Activated gamma-delta T cell treated with anti-CD3 and anti-CD28 coated beads, Interleukin-2, amount 50 U/mL, for 16 hours (primary cell): ENCODE measurements at regions not wholly inside any gene's neighbourhood (a gene's known extent, or its start where the extent isn't known, plus 50 kb on each side); places are given as distances from the start of the nearest gene placed in this dataset.

Source experiments
- DNase-seq: peaks from one replicate; pipeline ENCODE4 v3.0.0-alpha.2; 2020; ENCODE audit warnings: low read depth

DNA sequence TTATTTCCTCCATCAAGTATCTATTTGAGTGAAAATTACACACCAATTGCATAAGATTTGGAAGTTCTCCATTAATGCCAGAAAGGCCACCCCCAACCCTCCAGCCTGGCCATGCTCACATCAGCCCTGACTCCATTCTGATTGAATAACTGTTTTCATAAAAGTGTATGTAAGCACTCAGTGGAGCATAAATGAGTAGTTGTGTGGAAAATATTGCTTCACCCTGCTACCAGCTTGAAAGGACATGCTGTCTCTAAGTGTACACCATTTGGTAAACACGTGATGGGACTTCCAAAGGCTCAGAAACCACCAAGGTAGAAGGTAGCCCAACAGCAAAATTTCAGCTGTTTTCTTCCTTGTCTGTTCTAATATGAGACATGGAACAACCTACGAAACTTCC lies 393.8 kb downstream of the ZNF385D start:
- no peak for DNase-seq

DNA sequence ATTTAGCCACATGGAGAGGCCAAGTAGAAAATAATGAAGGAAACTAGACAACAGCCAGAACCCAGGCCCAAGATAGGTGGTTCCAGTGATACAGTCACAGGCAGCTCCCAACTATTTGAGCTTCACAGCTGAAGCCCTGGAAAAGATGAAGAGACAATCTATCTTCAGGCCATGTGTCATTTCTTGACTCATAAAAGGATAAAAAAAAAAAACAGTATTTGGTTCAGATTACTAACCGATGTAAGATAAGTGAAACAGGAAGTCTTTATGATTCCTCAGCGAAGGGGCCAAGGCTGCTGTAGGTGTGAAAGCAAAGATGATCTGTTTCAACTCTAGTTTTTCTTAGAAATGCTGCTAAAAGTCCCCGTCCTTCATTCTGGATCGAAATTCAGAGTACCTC lies 394.6 kb downstream of the ZNF385D start:
- DNase-seq = no peak

DNA sequence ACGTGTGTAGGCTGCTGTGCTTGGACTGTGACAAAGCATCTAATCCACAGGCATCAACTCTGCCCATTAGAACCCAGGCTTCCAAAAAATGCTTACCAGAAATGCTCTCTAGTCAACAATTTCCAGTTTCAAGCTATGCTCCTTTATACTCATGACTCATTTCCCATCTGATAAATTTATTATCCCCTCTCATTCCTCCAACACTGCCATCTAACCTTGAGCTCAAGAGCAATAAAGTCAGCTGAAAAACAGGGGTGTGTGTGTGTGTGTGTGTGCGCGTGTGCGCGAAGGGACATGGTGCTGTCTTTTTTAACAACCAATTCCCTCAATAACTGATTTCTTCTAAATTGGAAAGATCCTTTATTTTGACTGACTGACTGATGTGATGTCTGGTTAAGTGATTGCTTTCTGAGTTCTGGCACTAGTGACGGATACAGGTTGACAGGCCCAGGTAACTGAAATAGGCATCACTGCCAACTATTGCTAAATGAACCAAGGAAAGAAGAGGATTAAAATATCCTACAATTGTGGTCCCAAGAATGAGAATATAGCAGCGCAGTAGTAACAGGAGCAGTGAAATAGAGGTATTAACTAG lies 405.5 kb downstream of the ZNF385D start:
- no peak for DNase-seq

DNA sequence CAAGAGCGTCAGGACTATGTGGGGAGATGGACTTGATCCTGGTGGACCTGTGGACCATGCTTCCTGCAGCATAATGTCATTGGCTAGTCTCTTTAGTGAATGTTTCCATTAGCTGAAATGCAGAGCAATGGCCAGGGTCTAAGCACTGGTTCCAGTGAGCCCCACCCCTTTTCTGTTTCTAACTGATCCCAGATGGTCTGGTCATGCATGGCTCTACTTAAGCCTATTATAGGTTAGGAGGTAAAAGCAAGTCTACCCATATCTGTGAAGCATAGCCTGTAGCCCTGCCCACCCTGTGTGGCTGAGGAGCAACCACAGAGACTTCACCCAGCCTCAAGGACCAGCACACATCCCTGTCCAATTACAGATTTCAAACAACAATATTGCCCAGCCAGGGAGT lies 419.2 kb downstream of the ZNF385D start:
- DNase-seq = no peak

DNA sequence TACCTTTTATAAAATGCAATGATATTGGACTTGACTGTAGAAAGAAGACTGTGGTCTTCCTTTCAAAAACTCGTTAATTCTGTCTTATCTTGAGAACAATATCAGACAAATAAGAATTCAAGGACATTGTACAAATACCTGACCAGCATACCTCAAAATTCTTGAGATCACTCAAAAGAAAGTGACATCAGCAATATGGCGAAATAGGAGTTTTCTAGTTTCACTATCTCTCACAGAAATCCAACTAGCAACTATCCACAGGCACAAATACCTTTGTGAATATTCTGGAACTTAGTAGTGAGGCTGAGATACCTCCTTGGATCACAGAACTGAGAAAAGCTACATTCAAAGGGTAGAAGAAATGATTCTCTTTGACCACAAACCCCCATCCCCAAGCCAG lies 419.7 kb downstream of the ZNF385D start:
- DNase-seq = no peak

DNA sequence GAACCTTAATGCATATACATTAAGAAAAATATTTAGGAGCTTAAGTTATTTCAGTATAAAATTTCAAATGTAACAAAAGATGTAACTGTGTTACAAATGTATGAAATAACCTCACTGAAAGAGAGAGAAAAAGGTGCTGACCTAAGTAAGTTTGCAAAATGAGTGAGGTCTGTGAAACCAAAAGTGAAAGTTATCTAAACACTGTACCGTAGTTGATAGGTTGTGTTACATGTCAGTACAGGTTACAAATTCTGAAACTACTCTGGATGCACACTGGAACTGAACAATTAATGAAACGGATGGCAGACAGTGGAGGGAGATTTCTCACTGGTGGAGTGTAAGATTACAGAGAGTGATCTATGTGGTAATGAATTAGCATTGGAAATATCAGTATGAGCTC lies 420.7 kb downstream of the ZNF385D start:
- no peak for DNase-seq

DNA sequence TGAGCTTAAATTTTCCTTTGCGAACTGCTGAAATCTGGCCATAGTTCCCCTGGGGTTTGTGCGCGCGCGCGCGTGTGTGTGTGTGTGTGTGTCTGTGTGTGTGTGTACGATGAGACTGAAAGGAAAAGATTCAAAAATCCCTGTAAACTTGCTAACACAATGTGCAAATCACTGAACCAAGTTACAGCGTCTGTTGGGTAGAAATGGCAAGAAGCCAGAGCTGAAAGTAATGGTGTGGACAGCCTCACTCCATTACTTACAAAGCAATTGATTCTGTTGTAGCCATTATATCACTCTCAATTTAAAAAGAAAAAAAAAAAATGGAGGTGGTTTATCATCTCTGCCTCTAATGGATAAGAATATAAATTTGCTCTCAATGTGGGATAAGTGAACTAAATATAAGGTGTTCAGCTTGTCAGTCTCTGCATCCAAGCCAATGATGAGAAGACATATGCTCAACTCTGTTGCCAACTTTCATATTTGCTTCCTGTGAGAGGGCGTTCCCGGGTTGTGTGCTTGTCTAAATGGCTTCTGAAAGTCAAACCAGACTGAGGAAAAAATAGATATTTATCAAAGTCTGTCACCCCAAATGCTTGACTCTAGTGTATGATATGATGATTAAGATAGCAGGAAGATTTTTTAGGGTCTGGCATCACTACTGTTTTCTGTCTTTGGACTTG lies 422.2 kb downstream of the ZNF385D start:
- DNase-seq = no peak

DNA sequence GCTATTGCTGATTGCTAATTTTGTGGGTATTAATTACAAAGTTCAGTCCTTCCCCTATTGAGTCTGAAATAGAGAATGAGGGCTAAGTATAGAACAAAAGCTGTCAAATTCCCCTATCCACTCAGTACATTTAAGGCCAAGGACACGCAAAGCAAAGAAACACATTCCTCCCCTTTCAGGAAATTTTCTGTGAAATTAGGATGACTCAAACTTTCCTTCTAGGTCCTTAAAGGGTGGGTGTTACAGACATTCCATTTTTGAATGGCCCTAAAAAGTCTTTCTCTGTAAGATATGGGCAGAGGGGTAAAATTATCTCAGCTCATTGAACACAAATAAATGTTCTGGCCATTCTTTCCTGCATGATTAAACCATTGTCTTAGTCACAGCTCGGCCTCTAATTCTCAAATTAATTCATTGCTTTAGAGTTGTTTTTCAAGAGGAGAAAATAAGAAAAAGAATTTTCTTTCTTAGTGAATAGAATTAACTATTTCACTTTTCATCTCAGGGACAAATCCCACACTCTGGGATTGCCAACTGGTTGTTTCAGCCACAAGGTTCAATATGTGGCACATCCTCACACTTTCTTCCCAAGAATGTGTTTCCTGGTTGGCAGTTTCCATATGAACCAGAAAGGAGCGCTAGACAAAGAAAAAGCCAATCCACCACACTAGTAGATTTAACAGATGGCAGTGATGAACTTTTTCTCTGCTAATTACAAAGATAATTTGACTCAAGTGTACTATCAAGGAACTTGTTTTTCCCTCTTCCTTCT lies 424.1 kb downstream of the ZNF385D start:
- no peak for DNase-seq

DNA sequence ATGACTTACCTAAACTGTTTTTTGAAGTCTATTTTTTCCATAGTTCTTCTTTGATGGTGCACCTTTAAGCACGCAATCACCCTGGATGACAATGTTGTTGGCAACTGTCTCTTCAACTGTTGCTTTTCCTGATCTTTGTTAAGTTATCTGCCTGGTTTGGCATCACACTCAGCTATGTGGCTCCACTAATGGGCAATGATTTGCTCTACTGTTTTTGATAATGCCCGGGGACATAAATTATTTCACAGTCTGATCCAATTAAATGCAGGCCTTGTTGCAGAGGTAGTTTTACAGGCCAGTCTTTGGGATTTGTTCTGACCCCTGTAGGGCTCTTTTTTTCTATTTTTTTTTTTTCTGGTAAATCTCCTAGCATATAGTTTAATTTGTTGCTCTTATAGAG lies 436.3 kb downstream of the ZNF385D start:
- no peak for DNase-seq

DNA sequence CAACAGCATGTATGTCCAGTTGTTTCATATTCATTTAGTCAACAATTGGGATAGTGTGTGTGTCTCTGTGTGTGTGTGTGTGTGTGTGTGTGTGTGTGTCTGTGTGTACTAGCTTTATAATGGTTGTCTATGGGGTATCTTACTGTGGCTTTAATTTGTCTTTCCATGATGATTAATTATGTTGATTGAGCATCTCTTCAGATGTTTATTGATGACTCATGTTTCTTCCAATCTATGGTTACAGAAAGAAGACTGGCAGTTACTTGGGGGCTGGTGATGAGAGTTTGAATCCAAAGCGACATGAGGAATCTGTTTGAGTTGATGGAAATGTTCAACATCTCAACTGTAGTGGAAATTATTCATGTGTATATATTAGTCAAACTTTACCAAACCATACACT lies 440.1 kb downstream of the ZNF385D start:
- DNase-seq = no peak

DNA sequence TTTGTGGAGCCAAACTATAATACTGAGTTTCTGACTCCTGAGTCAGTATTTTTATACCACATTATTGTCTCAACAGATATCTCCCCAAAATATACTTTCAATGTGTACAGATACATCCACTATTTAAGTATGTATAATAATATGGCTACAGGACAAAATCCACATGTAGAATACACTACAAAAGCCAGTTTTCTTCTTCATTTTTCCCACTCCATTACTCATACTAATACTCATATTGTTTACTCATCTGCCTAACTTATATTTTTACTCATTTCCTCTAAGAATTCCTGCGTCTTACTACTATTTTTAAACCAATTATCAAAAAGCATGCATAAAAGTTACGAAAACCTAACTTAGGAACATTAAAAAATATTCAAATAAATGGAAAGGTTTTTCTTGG lies 440.8 kb downstream of the ZNF385D start:
- DNase-seq = no peak

DNA sequence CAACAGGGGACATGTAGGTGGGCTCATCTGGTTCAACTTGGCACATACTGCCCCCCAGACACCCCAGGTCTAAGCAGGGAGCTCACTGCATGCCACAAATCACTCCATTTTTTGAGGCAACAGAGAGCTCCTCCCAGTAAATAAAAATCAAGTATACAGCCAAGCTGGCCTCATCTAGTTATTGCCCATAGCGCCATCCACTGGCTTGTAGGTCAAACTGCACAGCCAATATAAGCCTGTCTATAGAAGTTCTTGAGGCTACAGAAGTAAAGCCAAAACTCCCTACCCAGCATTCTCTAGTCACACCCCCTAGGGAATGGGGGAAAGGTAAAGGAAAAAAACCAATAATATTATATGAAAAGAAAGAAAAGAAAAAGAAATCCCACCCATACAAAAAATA lies 453.7 kb downstream of the ZNF385D start:
- DNase-seq = no peak

DNA sequence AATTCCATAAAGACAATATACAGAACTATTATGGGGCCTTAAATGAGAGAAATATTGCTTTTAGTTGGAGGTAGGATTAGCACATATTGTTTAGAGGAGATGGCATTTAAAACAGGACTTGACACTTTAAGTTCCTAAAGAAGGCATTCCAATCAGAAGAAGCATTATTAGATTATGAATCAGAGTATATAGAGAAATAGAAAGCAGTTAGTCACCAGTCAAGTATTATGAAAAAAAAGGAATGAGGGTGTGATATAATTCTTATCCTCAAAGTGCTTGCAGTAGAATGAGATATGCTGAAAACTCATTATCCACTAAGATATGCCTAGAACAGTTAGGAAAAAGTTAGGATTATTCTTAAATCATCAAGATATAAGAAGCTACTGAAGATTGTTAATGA lies 456.2 kb downstream of the ZNF385D start:
- no peak for DNase-seq

DNA sequence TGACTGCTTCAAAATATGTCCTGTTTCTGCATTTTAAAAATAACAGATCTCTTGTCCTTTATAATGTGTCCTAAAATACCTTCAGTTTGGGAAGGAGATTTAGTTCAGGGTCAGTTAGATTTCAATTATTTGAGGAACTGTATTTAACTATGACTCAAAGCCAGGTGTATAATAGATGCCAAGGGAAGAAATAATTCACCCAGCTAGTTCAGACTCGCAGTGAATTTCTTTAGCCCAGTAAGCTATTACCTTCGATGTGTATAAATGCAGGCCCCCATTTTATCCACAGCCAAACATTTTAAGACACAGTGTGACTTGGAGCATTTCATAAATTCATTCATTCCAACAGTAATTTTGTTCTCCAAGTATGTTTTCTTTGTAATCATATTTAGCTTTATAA lies 458.0 kb downstream of the ZNF385D start:
- DNase-seq = no peak

DNA sequence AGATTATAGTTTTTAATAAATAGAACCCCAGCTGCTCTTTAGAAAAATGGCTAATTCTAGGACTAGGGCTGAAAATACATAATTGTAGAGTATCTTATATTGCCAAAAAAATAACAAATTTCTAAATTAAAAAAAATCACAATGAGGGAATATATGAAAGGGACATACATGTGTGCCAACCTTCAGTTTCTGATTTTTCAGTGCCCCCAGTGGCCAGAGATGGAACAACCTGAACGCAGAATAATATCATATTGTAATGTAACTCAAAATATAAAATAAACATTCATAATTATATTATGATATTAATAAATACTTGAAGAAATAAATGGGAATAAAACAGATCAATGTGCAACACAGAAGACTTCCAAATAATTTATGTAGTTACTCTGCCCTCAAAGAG lies 460.5 kb downstream of the ZNF385D start:
- DNase-seq = no peak

DNA sequence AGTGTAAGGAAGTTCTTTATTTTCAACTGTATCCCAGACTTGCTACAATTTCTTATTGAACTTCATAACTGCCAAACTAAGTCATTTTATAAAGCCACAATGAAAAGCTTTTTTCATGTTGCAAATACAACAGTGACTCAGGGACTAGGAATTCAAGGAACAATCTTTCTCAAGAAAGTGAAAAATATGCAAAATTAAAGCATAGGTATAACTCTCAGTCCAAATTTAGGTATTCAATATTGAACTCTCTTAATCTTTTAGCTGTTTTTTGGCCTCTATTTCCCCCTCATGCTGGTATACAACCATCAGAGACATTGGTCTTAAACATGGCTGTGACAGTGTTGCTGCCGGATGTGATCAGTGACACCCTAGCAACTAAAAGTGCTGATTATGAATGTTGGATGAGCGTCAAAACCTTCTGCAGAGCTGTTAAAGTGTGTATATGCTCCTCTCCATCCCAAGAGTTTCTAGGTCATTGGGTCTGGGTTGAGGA lies 476.9 kb downstream of the ZNF385D start:
- no peak for DNase-seq

DNA sequence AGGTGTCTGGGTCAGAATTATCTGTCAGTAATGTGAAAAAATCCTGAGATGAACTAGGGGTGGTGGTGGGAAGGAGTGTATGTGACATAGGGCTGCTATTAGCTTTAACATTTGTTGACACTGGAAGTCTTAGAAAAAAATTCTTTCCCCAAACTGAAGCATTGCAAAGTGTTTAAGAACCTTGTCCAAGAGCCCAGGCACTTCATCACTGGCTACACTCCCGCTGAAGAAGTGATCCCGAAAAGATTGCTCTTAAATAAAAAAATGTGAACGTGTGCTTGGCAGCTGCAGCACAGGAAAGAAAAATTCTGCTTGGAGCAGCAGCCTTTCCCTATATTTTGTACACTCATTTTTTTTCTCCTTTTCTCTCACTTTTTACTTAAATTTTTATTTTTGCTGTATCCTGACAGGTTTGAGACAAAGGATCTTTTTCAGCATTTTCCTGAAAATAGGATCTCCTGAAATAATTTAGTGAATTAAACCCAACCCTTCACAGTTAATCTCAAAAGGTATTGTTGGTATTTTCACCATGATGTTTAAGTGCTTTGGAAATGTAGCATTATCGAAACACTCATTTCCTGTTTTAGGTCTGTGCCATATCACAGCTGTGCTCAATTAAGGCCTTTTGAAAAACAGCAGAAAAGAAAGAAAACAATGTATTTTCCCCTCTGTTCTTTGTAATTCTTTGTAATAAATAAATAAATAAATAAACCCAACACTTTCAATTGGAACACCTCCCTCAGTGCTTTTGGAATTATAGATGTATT lies 477.6 kb downstream of the ZNF385D start:
- no peak for DNase-seq

DNA sequence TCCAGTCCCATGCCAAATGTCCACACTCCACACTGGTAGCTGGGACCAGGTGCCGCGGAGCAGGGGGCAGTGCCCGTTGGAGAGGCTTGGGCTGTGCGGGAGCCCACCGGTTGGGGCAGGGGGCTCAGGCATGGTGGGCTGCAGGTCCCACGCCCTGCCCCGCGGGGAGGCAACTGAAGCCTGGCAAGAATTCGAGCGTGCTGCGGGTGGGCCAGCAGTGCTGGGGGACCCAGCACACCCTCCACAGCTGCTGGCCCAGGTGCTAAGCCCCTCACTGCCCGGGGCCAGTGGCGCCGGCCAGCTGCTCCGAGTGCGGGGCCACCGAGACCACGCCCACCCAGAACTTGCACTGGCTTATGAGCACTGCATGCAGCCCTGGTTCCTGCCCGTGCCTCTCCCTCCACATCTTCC lies 479.4 kb downstream of the ZNF385D start:
- no peak for DNase-seq

DNA sequence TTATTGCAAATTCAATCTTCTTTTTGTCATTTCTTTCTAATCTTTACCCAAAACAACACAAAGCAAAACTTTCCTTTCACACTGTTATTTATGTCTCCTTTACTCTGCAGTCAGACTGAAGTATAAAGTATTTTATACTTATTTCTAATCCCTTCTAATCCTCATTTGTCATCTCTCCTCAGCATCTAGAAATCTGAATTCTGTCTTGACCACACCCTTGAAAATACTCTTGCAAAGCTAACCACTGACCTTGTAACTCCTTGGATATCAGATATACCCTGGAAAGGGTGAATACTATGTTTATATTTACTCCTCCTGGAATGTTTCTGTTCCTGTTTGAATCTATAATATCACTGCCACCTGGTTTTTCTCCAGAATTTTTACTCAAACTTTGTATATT lies 481.1 kb downstream of the ZNF385D start:
- no peak for DNase-seq

DNA sequence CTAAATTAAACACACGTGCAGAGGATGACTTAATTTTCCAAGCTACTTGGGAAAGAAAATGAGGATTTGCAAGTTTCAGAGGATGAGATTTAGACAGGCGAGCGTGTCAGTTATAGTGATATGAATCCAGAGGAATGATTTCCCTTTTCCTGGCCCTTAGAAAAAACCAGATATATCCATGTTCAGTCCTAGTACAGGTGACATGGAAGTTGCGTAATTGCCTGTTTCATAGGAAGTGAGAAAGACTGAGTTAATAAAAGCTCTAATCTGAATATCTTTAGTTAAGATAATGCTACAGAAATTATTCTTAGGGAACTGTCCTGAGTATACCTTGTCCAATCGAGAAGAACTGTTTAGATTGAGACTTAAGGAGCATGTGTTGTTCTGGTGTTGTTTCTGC lies 490.5 kb downstream of the ZNF385D start:
- no peak for DNase-seq

DNA sequence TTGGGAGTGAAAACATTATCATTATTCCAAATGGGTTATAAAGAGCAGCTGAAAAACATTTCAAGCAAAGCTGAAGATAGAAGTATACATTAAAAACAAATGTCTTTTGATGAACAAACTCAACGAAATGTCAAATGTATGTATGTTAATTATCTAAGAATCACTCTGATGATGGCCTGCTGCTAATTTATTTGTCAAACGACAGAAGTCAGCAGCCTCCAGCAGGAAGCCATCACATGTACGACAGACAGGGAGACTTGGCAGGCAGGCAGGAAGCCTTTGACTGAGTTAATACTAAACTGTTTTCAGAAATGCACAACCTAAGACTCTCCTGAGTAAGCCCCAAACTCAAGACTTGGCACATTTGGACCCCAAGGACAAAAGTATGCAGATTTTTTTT lies 491.1 kb downstream of the ZNF385D start:
- no peak for DNase-seq

DNA sequence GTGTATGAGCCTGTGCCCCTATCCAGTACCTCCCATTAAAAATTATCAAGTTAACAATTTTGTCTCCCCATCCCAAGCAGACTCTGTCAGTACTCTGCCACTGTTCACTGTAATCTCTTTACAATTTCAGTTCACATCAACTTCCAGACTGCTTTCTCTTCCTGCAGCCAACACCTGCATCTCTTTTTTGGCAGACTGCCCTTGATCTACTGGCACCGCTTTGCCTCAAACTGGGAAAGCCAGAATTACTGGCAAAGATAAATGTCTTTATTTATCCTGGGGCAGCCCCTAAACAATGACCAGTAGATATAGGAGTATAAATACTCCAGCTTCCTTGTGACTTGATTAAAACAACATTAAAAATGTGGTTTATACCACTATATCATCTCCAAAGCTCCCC lies 494.1 kb downstream of the ZNF385D start:
- no peak for DNase-seq

DNA sequence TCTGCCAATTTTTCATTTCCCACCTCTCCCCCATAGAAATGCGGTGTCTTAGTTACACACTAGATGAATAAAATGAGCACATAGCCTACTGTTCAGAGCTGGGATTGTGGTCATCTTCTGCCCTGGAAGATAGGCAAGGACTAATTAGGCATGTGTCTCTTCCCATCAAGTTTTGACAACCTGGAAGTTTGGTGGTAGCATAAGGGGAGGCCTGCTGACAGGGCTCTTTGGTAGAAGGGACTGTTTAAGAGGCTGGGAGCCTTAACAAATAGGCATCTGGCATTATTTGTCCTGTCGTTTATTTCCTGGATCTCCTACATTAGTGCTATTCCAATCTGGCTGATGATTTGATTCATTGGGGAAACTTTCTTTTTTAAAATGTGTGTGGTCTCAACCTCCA lies 512.3 kb downstream of the ZNF385D start:
- DNase-seq = no peak
